Frontal cortex (tissue), 3 donors: ENCODE measurements at regions not wholly inside any gene's neighbourhood (a gene's known extent, or its start where the extent isn't known, plus 50 kb on each side); places are given as distances from the start of the nearest gene placed in this dataset.

Source experiments
- DNase-seq, 2 donors: peaks; one replicate each; pipeline ENCODE4 v3.0.0; 2012; ENCODE audit warnings: low spot score in 2 of 2
- FAIRE-seq: peaks from 2 replicates; lab custom pipeline; 2012; peaks lifted over from hg19 to GRCh38; lab: Jason Lieb, UNC
- donor health status: control.
- donor health status: control.
- donor health status: control.

- no peak for DNase-seq
- no peak for FAIRE-seq
Measured at GRCh38 chr3:144351011-144351410, 379.4 kb downstream of the DIPK2A start.

- DNase-seq: no peak
- no peak for FAIRE-seq
Measured at GRCh38 chr3:144351773-144352365, 380.2 kb downstream of the DIPK2A start.

GRCh38 chr3:144358191-144358590 is 386.6 kb downstream of the DIPK2A start:
- DNase-seq (no peak), FAIRE-seq (no peak)

GRCh38 chr3:144361002-144361401 is 389.4 kb downstream of the DIPK2A start:
- no peak for DNase-seq
- no peak for FAIRE-seq

- FAIRE-seq: no peak
- DNase-seq: no peak
Measured at GRCh38 chr3:144362126-144362525, 390.5 kb downstream of the DIPK2A start.

- no peak for FAIRE-seq
- DNase-seq: no peak
Measured at GRCh38 chr3:144363856-144364255, 392.2 kb downstream of the DIPK2A start.

- no peak for FAIRE-seq
- DNase-seq: no peak
Measured at GRCh38 chr3:144364737-144365136, 393.1 kb downstream of the DIPK2A start.

GRCh38 chr3:144369129-144369879 is 397.7 kb downstream of the DIPK2A start:
- DNase-seq (no peak), FAIRE-seq (no peak)

- no peak for DNase-seq
- FAIRE-seq: no peak
Measured at GRCh38 chr3:144375088-144375487, 403.5 kb downstream of the DIPK2A start.

- FAIRE-seq: no peak
- peak in 1 of 2 donors; percentile 11 for DNase-seq
Measured at GRCh38 chr3:144380849-144381248, 409.2 kb downstream of the DIPK2A start.

GRCh38 chr3:144381607-144382006 is 410.0 kb downstream of the DIPK2A start:
- FAIRE-seq (no peak), DNase-seq (no peak)

GRCh38 chr3:144384241-144384979 is 412.8 kb downstream of the DIPK2A start:
- FAIRE-seq (no peak), DNase-seq (no peak)

GRCh38 chr3:144390786-144391185 is 419.2 kb downstream of the DIPK2A start:
- FAIRE-seq: no peak
- DNase-seq: no peak

GRCh38 chr3:144391236-144391635 is 419.6 kb downstream of the DIPK2A start:
- FAIRE-seq (no peak), DNase-seq (no peak)

- FAIRE-seq (no peak), DNase-seq (no peak)
Measured at GRCh38 chr3:144394032-144394431, 422.4 kb downstream of the DIPK2A start.

GRCh38 chr3:144402430-144402829 is 430.8 kb downstream of the DIPK2A start:
- FAIRE-seq (no peak), DNase-seq (no peak)

GRCh38 chr3:144403040-144403457 is 431.4 kb downstream of the DIPK2A start:
- FAIRE-seq: no peak
- no peak for DNase-seq

GRCh38 chr3:144407335-144407734 is 435.7 kb downstream of the DIPK2A start:
- FAIRE-seq (no peak), DNase-seq (no peak)

GRCh38 chr3:144409319-144409718 is 437.7 kb downstream of the DIPK2A start:
- no peak for FAIRE-seq

GRCh38 chr3:144413068-144413467 is 441.4 kb downstream of the DIPK2A start:
- DNase-seq (no peak), FAIRE-seq (no peak)

More at GRCh38 chr3:144409319-144409718, 437.7 kb downstream of the DIPK2A start:
- DNase-seq: no peak

GRCh38 chr3:144415492-144415891 is 443.9 kb downstream of the DIPK2A start:
- DNase-seq (no peak), FAIRE-seq (no peak)
